HepG2 (cell line): ENCODE measurements at regions not wholly inside any gene's neighbourhood (a gene's known extent, or its start where the extent isn't known, plus 50 kb on each side); places are given as distances from the start of the nearest gene placed in this dataset.

ENCODE experiments used
- ATAC-seq: fragments of 200-7000 bp; cut with Tn5 transposase; 3 replicates; pipeline ENCODE4 v1.9.1; 2020; ENCODE audit warnings: mild to moderate bottlenecking, moderate library complexity
- BruUV-seq: library from RNA; stranded (reverse); fragments of 400-500 nt; replicated peaks from 2 replicates; lab custom pipeline; 2021; lab: Mats Ljungman, UMichigan
- CTCF ChIA-PET: fragments of 300-600 bp; formaldehyde crosslinking; extraction: SDS; loops from one replicate; lab custom pipeline; 2021; ENCODE audit warnings: low total read pairs, inconsistent platforms, low intra/inter-chr PET ratio; lab: Yijun Ruan, JAX
- POLR2A ChIA-PET: fragments of 350-600 bp; sonication (Branson Sonifier 250); formaldehyde crosslinking; loops from one replicate; lab custom pipeline; 2020; ENCODE audit warnings: antibody characterized with exemption, inconsistent platforms; lab: Yijun Ruan, JAX
- DNase-seq: peaks from one replicate; pipeline ENCODE4 v3.0.0-alpha.2; 2015; ENCODE audit warnings: low spot score
- FAIRE-seq: peaks from 3 replicates; lab custom pipeline; 2011; peaks lifted over from hg19 to GRCh38; lab: Jason Lieb, UNC
- H2AFZ ChIP-seq: one replicate; pipeline ENCODE4 v1.6.1; 2011; ENCODE audit warnings: low read length, inconsistent platforms
- H3K27ac ChIP-seq: fragments of 300-600 bp; 3 replicates; pipeline ENCODE4 v1.8.0; 2011; ENCODE audit warnings: mixed run types, mild to moderate bottlenecking, mixed read lengths, low read length, inconsistent platforms; ENCODE audit not compliant: insufficient read depth; ENCODE audit errors: extremely low read length
- H3K27me3 ChIP-seq, 2 experiments: fragments of 200-600 bp in 1 of 2; 2 replicates in 1 of 2; 3 replicates in 1 of 2; pipeline versions ENCODE4 v1.6.0 to v1.8.0; 2011; ENCODE audit warnings: low read length in 2 of 2, mild to moderate bottlenecking in 2 of 2, moderate library complexity in 2 of 2, inconsistent platforms in 1 of 2; ENCODE audit not compliant: insufficient read depth in 2 of 2, control insufficient read depth in 1 of 2
- H3K36me3 ChIP-seq, 2 experiments: fragments of 200-600 bp in 1 of 2; replicated peaks in 1 of 2; 2 replicates in 1 of 2; 3 replicates in 1 of 2; pipeline versions ENCODE4 v1.5.1 to v1.8.0; 2011; ENCODE audit warnings: low read length in 2 of 2, inconsistent platforms in 1 of 2; ENCODE audit not compliant: insufficient read depth in 2 of 2, control insufficient read depth in 1 of 2
- H3K4me1 ChIP-seq: 2 replicates; pipeline ENCODE4 v1.5.1; 2012; ENCODE audit warnings: low read length, inconsistent platforms; ENCODE audit not compliant: insufficient read depth
- H3K4me2 ChIP-seq: 2 replicates; pipeline ENCODE4 v1.6.0; 2011; ENCODE audit warnings: low read depth, low read length, inconsistent platforms
- H3K4me3 ChIP-seq, 3 experiments: fragments of 200-600 bp in 1 of 3; sonication (generic), shearing (Covaris generic) in 1 of 3; replicated peaks in 1 of 3; 2 replicates each; pipeline ENCODE4 v1.5.1; 2011 to 2016; ENCODE audit warnings: low read length in 3 of 3, inconsistent platforms in 2 of 3, low read depth in 2 of 3, mild to moderate bottlenecking in 2 of 3, control low read depth in 1 of 3, mixed read lengths in 1 of 3; ENCODE audit not compliant: insufficient read depth in 1 of 3
- H3K79me2 ChIP-seq: one replicate; pipeline ENCODE4 v1.6.1; 2011; ENCODE audit warnings: low read length, inconsistent platforms; ENCODE audit not compliant: insufficient read depth
- H3K9ac ChIP-seq: 2 replicates; pipeline ENCODE4 v1.6.0; 2011; ENCODE audit warnings: mild to moderate bottlenecking, low read depth, low read length, inconsistent platforms; ENCODE audit not compliant: insufficient read depth
- H3K9me3 ChIP-seq: 2 replicates; pipeline ENCODE4 v1.5.1; 2012; ENCODE audit warnings: mild to moderate bottlenecking, low read length
- H4K20me1 ChIP-seq: 2 replicates; pipeline ENCODE4 v1.6.0; 2011; ENCODE audit warnings: inconsistent platforms, mild to moderate bottlenecking, low read length, moderate library complexity; ENCODE audit not compliant: insufficient read depth
- ATM ChIP-seq: fragments of 450-650 bp; IDR thresholded peaks from 2 replicates; pipeline ENCODE4 v1.7.1; 2017; ENCODE audit warnings: mild to moderate bottlenecking, borderline replicate concordance
- CC2D1A ChIP-seq: sonication (generic); formaldehyde crosslinking; IDR thresholded peaks from 2 replicates; pipeline ENCODE4 v1.8.1; 2023; ENCODE audit warnings: mild to moderate bottlenecking, missing genetic modification reagents
- GABPB1 ChIP-seq: IDR thresholded peaks from 2 replicates; pipeline ENCODE4 v1.6.1; 2016; ENCODE audit warnings: mild to moderate bottlenecking, missing genetic modification reagents, moderate library complexity, missing compliant biosample characterization
- MAFF ChIP-seq: IDR thresholded peaks from 2 replicates; pipeline ENCODE4 v1.6.1; 2011; ENCODE audit warnings: low read depth, low read length, improper control_type of control experiment
- MEIS2 ChIP-seq: sonication (generic); formaldehyde crosslinking; IDR thresholded peaks from 2 replicates; pipeline ENCODE4 v1.9.0; 2021; ENCODE audit warnings: mild to moderate bottlenecking, missing genetic modification reagents
- MIER2 ChIP-seq: IDR thresholded peaks from 2 replicates; pipeline ENCODE4 v1.6.1; 2016; ENCODE audit warnings: missing biosample characterization, missing genetic modification reagents
- NCOA2 ChIP-seq: sonication (generic); formaldehyde crosslinking; IDR thresholded peaks from 2 replicates; pipeline ENCODE4 v1.8.0; 2022; ENCODE audit warnings: inconsistent platforms
- POLR2A ChIP-seq, 2 experiments: IDR thresholded peaks; 2 replicates each; pipeline ENCODE4 v1.6.1; 2011; ENCODE audit warnings: low read depth in 2 of 2, low read length in 2 of 2, mild to moderate bottlenecking in 1 of 2, moderate library complexity in 1 of 2; ENCODE audit not compliant: insufficient read depth in 1 of 2
- SMAD3 ChIP-seq: sonication (generic); formaldehyde crosslinking; IDR thresholded peaks from 2 replicates; pipeline ENCODE4 v1.4.0; 2020; ENCODE audit warnings: missing genetic modification reagents
- SMARCC2 ChIP-seq: fragments of 450-650 bp; IDR thresholded peaks from 2 replicates; pipeline ENCODE4 v1.6.1; 2017; ENCODE audit warnings: antibody characterized with exemption, mild to moderate bottlenecking
- SMC3 ChIP-seq: IDR thresholded peaks from 2 replicates; pipeline ENCODE4 v1.6.1; 2011; ENCODE audit warnings: low read length, improper control_type of control experiment
- UBTF ChIP-seq: sonication (generic); formaldehyde crosslinking; IDR thresholded peaks from 2 replicates; pipeline ENCODE4 v1.4.0; 2020; ENCODE audit warnings: mild to moderate bottlenecking, missing genetic modification reagents
- ZFP91 ChIP-seq: sonication (generic); formaldehyde crosslinking; IDR thresholded peaks from 2 replicates; pipeline ENCODE4 v1.9.0; 2022; ENCODE audit warnings: missing genetic modification reagents, mild to moderate bottlenecking, borderline replicate concordance
- ZNF512 ChIP-seq: sonication (generic); formaldehyde crosslinking; IDR thresholded peaks from 2 replicates; pipeline ENCODE4 v1.4.0; 2020; ENCODE audit warnings: mild to moderate bottlenecking, missing genetic modification reagents
- ZNF605 ChIP-seq: sonication (generic); formaldehyde crosslinking; IDR thresholded peaks from 2 replicates; pipeline ENCODE4 v1.8.0; 2022; ENCODE audit warnings: mild to moderate bottlenecking, missing genetic modification reagents
- WGBS: methylation state at CpG from one replicate; pipeline ENCODE4 v1.1.6; 2017; ENCODE audit warnings: low lambda C conversion rate; 5-methylcytosine and 5-hydroxymethylcytosine counted together
- in situ Hi-C: cut with HindIII; loops from 2 replicates; pipeline ENCODE4 v1.10.0; 2017; ENCODE audit warnings: low pct_unique_long_range_greater_than_20kb; ENCODE audit not compliant: extremely low pct_ligation_motif_present
- intact Hi-C: fragments of 100-400 bp; cut with micrococcal nuclease; formaldehyde crosslinking; loops from one replicate; pipeline ENCODE4 v1.10.0; 2022; ENCODE audit not compliant: unreplicated experiment
- TF ChIP-seq, protein P1 (sequence below): sonication (generic); formaldehyde crosslinking; IDR thresholded peaks from 2 replicates; pipeline ENCODE4 v1.4.0; 2020; ENCODE audit warnings: missing genetic modification reagents

GRCh38 chr12:115470526-115470925, 786.6 kb upstream of the TBX3 start (continued):
- TF ChIP-seq ATM (no peak), SMARCC2 (no peak)

DNA sequence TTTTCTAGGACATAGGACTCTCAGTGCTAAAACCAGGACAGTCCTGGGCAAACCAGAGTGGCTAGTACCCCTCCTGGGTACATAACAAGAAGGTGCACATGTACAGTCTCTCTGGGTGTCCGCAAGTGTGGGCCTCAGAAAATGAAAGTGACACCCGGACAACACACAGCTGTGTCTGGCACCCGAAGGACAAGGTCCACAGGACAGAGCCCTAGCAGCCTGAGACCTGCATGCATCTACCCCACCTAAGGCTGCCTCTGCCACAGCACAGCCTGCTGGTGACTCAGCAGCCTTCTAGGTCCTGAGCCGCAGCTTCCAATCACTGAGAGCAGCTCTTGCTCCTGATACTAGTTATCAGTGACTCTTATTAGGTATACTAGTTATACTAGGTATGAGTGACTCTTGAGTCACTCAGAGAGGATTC, 784.1 kb upstream of the TBX3 start:
- H3K4me3 ChIP-seq, result peak overlapping the region; percentile 50 to 64 (median 54)
- no TSS peak for BruUV-seq
- no peaks in the 10 kb centered on the region for H3K9me3 ChIP-seq
- DNase-seq, result peak; percentile 88
- 17% methylated on average over 1 of the region's 4 CpGs for WGBS
- H3K27me3 ChIP-seq, result no peaks in the 10 kb centered on the region
- peak; percentile 100 for ATAC-seq
- intact Hi-C loops, result loop anchor here (1.0 to 2.0 kb wide), 2 partner anchors 69 to 800 kb away; no protein-coding TSS in a partner anchor
- H3K36me3 ChIP-seq, result no peaks in the 10 kb centered on the region
- peak overlapping the region; percentile 83 for H3K4me2 ChIP-seq
- POLR2A ChIA-PET, result interaction anchor here (0.8 to 2.0 kb wide), 9 partner anchors 10 to 812 kb away, joined by 3 to 10 read pairs (median 4); partner anchors contain the start of gene TBX3
- peak overlapping the region; percentile 73 for H3K9ac ChIP-seq
- H3K79me2 ChIP-seq, result no peaks in the 10 kb centered on the region
- H3K27ac ChIP-seq, result peak overlapping the region; percentile 76
- H2AFZ ChIP-seq, result peak overlapping the region; percentile 91
- no peaks in the 10 kb centered on the region for H4K20me1 ChIP-seq
- H3K4me1 ChIP-seq, result peaks cover 17% of the 10 kb centered on the region
- peak; percentile 94 for FAIRE-seq
- CTCF ChIA-PET, result interaction anchor here (1.1 kb wide), 2 partner anchors 70 to 806 kb away, joined by 3 to 4 read pairs; no protein-coding TSS in a partner anchor
- in situ Hi-C loops, result loop anchor here (25.0 kb wide), 1 partner anchor 806 kb away; no protein-coding TSS in a partner anchor
- TF ChIP-seq MEIS2 (CRISPR knock-in tag), result peak; percentile 25; the same call in 1 of the 2 replicates
- no peak for TF ChIP-seq CC2D1A (CRISPR knock-in tag)
- peak; percentile 32; the same call in 1 of the 2 replicates for TF ChIP-seq MAFF
- TF ChIP-seq UBTF, result peak; percentile 39; the same call in 1 of the 2 replicates
- TF ChIP-seq, protein P1, sequence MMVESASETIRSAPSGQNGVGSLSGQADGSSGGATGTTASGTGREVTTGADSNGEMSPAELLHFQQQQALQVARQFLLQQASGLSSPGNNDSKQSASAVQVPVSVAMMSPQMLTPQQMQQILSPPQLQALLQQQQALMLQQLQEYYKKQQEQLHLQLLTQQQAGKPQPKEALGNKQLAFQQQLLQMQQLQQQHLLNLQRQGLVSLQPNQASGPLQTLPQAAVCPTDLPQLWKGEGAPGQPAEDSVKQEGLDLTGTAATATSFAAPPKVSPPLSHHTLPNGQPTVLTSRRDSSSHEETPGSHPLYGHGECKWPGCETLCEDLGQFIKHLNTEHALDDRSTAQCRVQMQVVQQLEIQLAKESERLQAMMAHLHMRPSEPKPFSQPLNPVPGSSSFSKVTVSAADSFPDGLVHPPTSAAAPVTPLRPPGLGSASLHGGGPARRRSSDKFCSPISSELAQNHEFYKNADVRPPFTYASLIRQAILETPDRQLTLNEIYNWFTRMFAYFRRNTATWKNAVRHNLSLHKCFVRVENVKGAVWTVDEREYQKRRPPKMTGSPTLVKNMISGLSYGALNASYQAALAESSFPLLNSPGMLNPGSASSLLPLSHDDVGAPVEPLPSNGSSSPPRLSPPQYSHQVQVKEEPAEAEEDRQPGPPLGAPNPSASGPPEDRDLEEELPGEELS (CRISPR knock-in tag), result peak; percentile 30; the same call in 1 of the 2 replicates
- TF ChIP-seq GABPB1, result 0 out of 2 replicates have a peak, but pooled peaks have one; percentile 20
- 0 out of 2 replicates have a peak, but pooled peaks have one; percentile 37 for TF ChIP-seq ZFP91 (CRISPR knock-in tag)
- no peak for TF ChIP-seq ZNF512 (CRISPR knock-in tag)
- peak; percentile 56 for TF ChIP-seq SMC3
- 0 out of 2 replicates have a peak, but pooled peaks have one; percentile 16 for TF ChIP-seq MIER2 (CRISPR knock-in tag)
- TF ChIP-seq SMAD3, result 0 out of 2 replicates have a peak, but pooled peaks have one; percentile 65
- TF ChIP-seq NCOA2 (CRISPR knock-in tag), result peak; percentile 49
- TF ChIP-seq ZNF605 (CRISPR knock-in tag), result no peak
- TF ChIP-seq POLR2A (IDR thresholded peaks at IDR 0.05; ENCODE audit: insufficient read depth in 1 of 2, low read depth in 2 of 2, low read length in 2 of 2), result peak; percentile 21 to 58; a peak in 2 of 4 replicates
